Panc1 (cell line): ENCODE measurements at regions not wholly inside any gene's neighbourhood (a gene's known extent, or its start where the extent isn't known, plus 50 kb on each side); places are given as distances from the start of the nearest gene placed in this dataset.

ENCODE experiments used
- ATAC-seq: fragments of 200-7000 bp; cut with Tn5 transposase; 2 replicates; pipeline ENCODE4 v1.9.1; 2020; ENCODE audit warnings: mild to moderate bottlenecking, moderate library complexity
- BruUV-seq: library from RNA; stranded (reverse); fragments of 400-500 nt; replicated peaks from 2 replicates; lab custom pipeline; 2021; lab: Mats Ljungman, UMichigan
- CTCF ChIA-PET: fragments of 300-600 bp; sonication (Branson Sonifier 250); formaldehyde crosslinking; loops from one replicate; lab custom pipeline; 2022; ENCODE audit warnings: antibody characterized with exemption; lab: Charles Lee
- POLR2A ChIA-PET: fragments of 300-600 bp; sonication (Branson Sonifier 250); formaldehyde crosslinking; loops from one replicate; lab custom pipeline; 2022; ENCODE audit warnings: antibody characterized with exemption; lab: Charles Lee
- DNase-seq: peaks from one replicate; pipeline ENCODE4 v3.0.0-alpha.2; 2010; ENCODE audit warnings: low read depth, low spot score
- H3K27ac ChIP-seq: 2 replicates; pipeline ENCODE4 v1.5.1; 2011; ENCODE audit warnings: mild to moderate bottlenecking, low read length, inconsistent platforms
- H3K27me3 ChIP-seq: fragments of 200-500 bp; sonication (Bioruptor generic); 2 replicates; pipeline ENCODE4 v1.6.0; 2014; ENCODE audit warnings: low read length, inconsistent platforms; ENCODE audit not compliant: control insufficient read depth, insufficient read depth
- H3K36me3 ChIP-seq: fragments of 200-500 bp; sonication (Bioruptor generic); 2 replicates; pipeline ENCODE4 v1.5.1; 2014; ENCODE audit warnings: inconsistent platforms, mild to moderate bottlenecking, low read length, moderate library complexity; ENCODE audit not compliant: control insufficient read depth, insufficient read depth
- H3K4me1 ChIP-seq: 2 replicates; pipeline ENCODE4 v1.5.1; 2011; ENCODE audit warnings: inconsistent platforms, mild to moderate bottlenecking, low read length, moderate library complexity; ENCODE audit not compliant: control insufficient read depth, insufficient read depth
- H3K4me3 ChIP-seq, 2 experiments: 2 replicates each; pipeline ENCODE4 v1.5.1; 2011 to 2012; ENCODE audit warnings: low read depth in 2 of 2, low read length in 2 of 2, mild to moderate bottlenecking in 2 of 2, inconsistent platforms in 1 of 2, moderate library complexity in 1 of 2
- H3K9me3 ChIP-seq: fragments of 200-500 bp; sonication (Bioruptor generic); 2 replicates; pipeline ENCODE4 v1.5.1; 2014; ENCODE audit warnings: low read depth, mild to moderate bottlenecking, inconsistent platforms, low read length, moderate library complexity; ENCODE audit not compliant: control insufficient read depth, insufficient read depth
- POLR2AphosphoS5 ChIP-seq: IDR thresholded peaks from 2 replicates; pipeline ENCODE4 v1.6.1; 2012; ENCODE audit warnings: mild to moderate bottlenecking, low read depth, low read length, moderate library complexity
- SIN3A ChIP-seq: IDR thresholded peaks from 2 replicates; pipeline ENCODE4 v1.6.1; 2012; ENCODE audit warnings: low read depth, mild to moderate bottlenecking, low read length, moderate library complexity, borderline replicate concordance; ENCODE audit not compliant: insufficient read depth
- TCF7L2 ChIP-seq: IDR thresholded peaks from 2 replicates; pipeline ENCODE4 v1.6.1; 2011; ENCODE audit warnings: mild to moderate bottlenecking, low read depth, low read length, inconsistent platforms
- in situ Hi-C: cut with HindIII; loops from 2 replicates; pipeline ENCODE4 v1.10.0; 2016; ENCODE audit warnings: low sequenced_read_pairs, low pct_unique_long_range_greater_than_20kb
- intact Hi-C: fragments of 100-400 bp; cut with micrococcal nuclease; formaldehyde crosslinking; loops from one replicate; pipeline ENCODE4 v1.10.0; 2022; ENCODE audit not compliant: unreplicated experiment
- TF ChIP-seq, protein P1 (sequence below): fragments of 450-650 bp; IDR thresholded peaks from 2 replicates; pipeline ENCODE4 v1.5.1; 2017; ENCODE audit warnings: mild to moderate bottlenecking
- TF ChIP-seq, protein P2 (sequence below), 2 experiments: IDR thresholded peaks; 2 replicates each; pipeline ENCODE4 v1.6.1; 2011 to 2012; ENCODE audit warnings: low read depth in 2 of 2, control low read depth in 1 of 2, low read length in 1 of 2, mild to moderate bottlenecking in 1 of 2, moderate library complexity in 1 of 2; ENCODE audit not compliant: insufficient read depth in 1 of 2

DNA sequence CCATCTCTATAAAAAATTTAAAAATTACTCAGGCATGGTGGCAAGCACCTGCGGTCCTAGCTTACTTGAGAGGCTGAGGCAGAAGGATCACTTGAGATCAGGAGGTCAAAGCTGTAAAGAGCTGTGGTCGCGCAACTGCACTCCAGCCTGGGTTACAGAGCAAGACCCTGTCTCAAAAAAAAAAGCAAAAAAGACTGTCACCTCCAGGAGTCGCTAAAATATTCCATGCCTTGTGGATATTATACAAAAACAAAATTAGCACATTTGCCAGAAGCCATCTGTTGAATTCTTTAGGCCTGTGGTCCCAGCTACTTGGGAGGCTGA, 87.0 kb upstream of the SDK1 start:
- no peak overlapping the region for H3K4me3 ChIP-seq
- intact Hi-C loops (no loop called here), in situ Hi-C loops (no loop called here)
- POLR2A ChIA-PET: interaction anchor here (0.6 kb wide), 1 partner anchor 46 kb away, joined by 5 read pairs; no protein-coding TSS in a partner anchor
- ATAC-seq (no peak), DNase-seq (no peak)
- peaks cover 12% of the 10 kb centered on the region; the same call in 1 of the 2 replicates for H3K4me1 ChIP-seq
- CTCF ChIA-PET: no interaction called here
- H3K27ac ChIP-seq: no peak overlapping the region
- TF ChIP-seq TCF7L2: no peak
- no peak for TF ChIP-seq SIN3A
- TF ChIP-seq, protein P1, sequence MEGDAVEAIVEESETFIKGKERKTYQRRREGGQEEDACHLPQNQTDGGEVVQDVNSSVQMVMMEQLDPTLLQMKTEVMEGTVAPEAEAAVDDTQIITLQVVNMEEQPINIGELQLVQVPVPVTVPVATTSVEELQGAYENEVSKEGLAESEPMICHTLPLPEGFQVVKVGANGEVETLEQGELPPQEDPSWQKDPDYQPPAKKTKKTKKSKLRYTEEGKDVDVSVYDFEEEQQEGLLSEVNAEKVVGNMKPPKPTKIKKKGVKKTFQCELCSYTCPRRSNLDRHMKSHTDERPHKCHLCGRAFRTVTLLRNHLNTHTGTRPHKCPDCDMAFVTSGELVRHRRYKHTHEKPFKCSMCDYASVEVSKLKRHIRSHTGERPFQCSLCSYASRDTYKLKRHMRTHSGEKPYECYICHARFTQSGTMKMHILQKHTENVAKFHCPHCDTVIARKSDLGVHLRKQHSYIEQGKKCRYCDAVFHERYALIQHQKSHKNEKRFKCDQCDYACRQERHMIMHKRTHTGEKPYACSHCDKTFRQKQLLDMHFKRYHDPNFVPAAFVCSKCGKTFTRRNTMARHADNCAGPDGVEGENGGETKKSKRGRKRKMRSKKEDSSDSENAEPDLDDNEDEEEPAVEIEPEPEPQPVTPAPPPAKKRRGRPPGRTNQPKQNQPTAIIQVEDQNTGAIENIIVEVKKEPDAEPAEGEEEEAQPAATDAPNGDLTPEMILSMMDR: no peak
- TF ChIP-seq, protein P2, sequence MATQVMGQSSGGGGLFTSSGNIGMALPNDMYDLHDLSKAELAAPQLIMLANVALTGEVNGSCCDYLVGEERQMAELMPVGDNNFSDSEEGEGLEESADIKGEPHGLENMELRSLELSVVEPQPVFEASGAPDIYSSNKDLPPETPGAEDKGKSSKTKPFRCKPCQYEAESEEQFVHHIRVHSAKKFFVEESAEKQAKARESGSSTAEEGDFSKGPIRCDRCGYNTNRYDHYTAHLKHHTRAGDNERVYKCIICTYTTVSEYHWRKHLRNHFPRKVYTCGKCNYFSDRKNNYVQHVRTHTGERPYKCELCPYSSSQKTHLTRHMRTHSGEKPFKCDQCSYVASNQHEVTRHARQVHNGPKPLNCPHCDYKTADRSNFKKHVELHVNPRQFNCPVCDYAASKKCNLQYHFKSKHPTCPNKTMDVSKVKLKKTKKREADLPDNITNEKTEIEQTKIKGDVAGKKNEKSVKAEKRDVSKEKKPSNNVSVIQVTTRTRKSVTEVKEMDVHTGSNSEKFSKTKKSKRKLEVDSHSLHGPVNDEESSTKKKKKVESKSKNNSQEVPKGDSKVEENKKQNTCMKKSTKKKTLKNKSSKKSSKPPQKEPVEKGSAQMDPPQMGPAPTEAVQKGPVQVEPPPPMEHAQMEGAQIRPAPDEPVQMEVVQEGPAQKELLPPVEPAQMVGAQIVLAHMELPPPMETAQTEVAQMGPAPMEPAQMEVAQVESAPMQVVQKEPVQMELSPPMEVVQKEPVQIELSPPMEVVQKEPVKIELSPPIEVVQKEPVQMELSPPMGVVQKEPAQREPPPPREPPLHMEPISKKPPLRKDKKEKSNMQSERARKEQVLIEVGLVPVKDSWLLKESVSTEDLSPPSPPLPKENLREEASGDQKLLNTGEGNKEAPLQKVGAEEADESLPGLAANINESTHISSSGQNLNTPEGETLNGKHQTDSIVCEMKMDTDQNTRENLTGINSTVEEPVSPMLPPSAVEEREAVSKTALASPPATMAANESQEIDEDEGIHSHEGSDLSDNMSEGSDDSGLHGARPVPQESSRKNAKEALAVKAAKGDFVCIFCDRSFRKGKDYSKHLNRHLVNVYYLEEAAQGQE (IDR thresholded peaks at IDR 0.05; ENCODE audit: insufficient read depth in 1 of 2, low read depth in 2 of 2, low read length in 1 of 2): no peak
- no peak for TF ChIP-seq POLR2AphosphoS5
- H3K36me3 ChIP-seq: no peaks in the 10 kb centered on the region
- H3K27me3 ChIP-seq: no peaks in the 10 kb centered on the region
- H3K9me3 ChIP-seq: no peaks in the 10 kb centered on the region
- BruUV-seq: no TSS peak

DNA sequence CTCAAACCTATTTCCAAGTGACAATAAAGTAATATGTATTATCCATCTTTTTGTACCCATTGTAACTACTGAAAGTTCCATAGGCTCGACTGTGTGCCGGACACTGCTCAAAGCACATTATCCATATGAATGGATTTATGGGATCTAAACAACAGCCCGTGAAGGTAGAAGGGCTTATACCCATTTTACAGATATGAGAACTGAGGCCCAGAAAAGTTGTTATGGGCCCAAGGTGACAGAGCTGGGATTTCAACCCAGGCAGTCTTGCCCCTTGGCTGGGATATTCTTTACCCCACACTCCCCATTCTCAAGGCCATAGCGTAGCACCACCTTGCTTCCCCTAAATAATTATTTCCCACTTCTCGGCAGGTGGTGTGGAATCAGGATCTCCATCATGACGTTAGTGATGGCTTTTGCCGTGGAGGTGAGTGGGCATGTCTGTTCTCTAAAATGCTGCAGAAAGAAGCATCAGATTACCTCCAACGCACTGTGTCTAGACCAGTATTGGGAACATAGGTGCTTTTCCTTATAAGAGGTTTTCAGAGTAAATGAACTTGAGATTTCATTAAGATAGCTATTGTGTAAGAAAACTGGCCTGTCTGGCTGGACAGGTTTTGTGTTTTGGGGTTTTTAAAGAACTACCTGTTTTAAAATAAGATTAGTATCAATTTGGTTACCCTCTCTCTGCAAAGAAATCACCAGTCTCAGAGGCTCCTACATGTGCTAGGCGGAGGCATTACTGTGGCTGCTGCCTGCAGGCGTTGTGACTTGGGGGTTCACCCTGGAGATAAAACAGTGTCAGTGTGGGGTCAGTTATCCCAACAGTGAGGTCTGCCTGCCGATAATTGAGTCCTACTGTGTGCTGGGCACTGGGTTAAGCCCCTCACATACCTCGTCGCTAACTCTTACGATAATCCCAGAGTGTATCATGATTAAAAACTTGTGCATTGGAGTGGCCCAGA, 85.1 kb upstream of the SDK1 start:
- Histone ChIP-seq H3K27ac (no peak overlapping the region), H3K9me3 (no peaks in the 10 kb centered on the region), H3K27me3 (no peaks in the 10 kb centered on the region), H3K36me3 (no peaks in the 10 kb centered on the region), H3K4me3 (no peak overlapping the region), H3K4me1 (peaks cover 12% of the 10 kb centered on the region; the same call in 1 of the 2 replicates)
- no peak for TF ChIP-seq SIN3A
- TF ChIP-seq TCF7L2: no peak
- TF ChIP-seq, protein P1: no peak
- TF ChIP-seq, protein P2 (IDR thresholded peaks at IDR 0.05; ENCODE audit: insufficient read depth in 1 of 2, low read depth in 2 of 2, low read length in 1 of 2): no peak
- TF ChIP-seq POLR2AphosphoS5: no peak
- intact Hi-C loops (no loop called here), in situ Hi-C loops (no loop called here)
- no peak for DNase-seq
- BruUV-seq: no TSS peak
- no peak for ATAC-seq
- ChIA-PET POLR2A (no interaction called here), CTCF (no interaction called here)
